ENCODE measurements at regions not wholly inside any gene's neighbourhood (a gene's known extent, or its start where the extent isn't known, plus 50 kb on each side); places are given as distances from the start of the nearest gene placed in this dataset.

DNA sequence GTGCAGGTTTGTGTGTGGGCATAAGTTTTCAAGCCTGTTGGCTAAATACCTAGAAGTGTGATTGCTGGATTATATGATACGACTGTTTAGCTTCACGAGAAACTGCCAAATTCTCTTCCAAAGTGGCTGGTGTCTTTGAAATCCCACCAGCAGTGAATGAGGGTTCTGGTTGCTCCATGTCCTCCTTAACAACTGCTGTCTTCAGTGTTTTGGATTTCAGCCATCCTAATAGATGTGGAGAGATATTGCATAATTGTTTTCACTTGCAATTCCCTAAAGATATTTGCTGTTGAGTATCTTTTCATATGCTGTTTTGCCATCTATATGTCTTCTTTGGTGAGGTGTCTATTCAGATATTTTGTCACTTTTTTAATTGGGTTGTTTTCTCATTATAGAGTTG lies 390.5 kb downstream of the ZNF536 start:
- no peak for DNase-seq (ENCODE audit: low spot score in 2 of 2)
- no peak for TF ChIP-seq CTCF (IDR thresholded peaks at IDR 0.05)
- intact Hi-C loops (cut with DNase I): no loop called here
- Histone ChIP-seq H3K4me3 (no peak overlapping the region), H3K4me1 (no peaks in the 10 kb centered on the region), H3K27me3 (no peaks in the 10 kb centered on the region), H3K36me3 (no peaks in the 10 kb centered on the region), H3K27ac (no peak overlapping the region), H3K9me3 (no peaks in the 10 kb centered on the region)

GRCh38 chr19:30760014-30760413 lies 387.8 kb downstream of the ZNF536 start:
- H3K9me3 ChIP-seq: no peaks in the 10 kb centered on the region
- no peak for DNase-seq (ENCODE audit: low spot score in 2 of 2)
- H3K36me3 ChIP-seq: no peaks in the 10 kb centered on the region
- no peaks in the 10 kb centered on the region for H3K4me1 ChIP-seq
- no peak for TF ChIP-seq CTCF (IDR thresholded peaks at IDR 0.05)
- no peaks in the 10 kb centered on the region for H3K27me3 ChIP-seq
- intact Hi-C loops (cut with DNase I): no loop called here
- H3K4me3 ChIP-seq: no peak overlapping the region
- H3K27ac ChIP-seq: no peak overlapping the region

DNA sequence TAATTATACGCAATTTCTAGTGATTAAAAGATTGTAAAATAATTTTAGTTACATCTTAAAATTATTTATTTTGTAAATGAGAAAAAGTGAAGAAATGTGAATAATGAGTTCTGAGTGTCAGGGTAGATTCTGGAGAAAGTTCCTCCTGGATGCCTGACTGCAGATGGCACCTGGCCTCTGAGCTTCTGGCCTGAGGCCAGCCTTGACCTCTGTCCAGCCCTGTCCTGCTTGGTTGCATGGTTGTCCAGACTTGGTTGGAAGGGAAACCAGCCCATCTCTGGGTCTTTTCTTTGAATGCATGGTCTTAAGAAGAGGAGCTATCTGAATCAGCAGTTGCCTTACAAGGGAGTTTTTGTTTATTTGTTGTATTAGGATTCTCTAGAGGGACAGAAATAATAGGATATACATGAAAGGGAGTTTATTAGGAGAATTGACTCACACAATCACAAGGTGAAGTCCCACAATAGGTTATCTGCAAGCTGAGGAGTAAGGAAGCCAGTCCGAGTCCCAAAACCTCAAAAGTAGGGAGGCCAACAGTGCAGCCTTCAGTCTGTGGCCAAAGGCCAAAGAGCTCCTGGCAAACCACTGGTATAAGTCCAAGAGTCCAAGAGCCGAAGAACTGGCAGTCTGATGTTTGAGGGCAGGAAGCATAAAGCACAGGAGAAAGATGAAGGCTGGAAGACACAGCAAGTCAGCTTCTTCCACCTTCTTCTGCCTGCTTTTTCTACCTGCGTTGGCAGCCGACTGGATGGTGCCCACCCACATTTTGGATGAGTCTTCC lies 385.8 kb downstream of the ZNF536 start:
- intact Hi-C loops (cut with DNase I): no loop called here
- Histone ChIP-seq H3K27ac (no peak overlapping the region), H3K4me3 (no peak overlapping the region), H3K9me3 (no peaks in the 10 kb centered on the region), H3K4me1 (no peaks in the 10 kb centered on the region), H3K36me3 (no peaks in the 10 kb centered on the region), H3K27me3 (no peaks in the 10 kb centered on the region)
- TF ChIP-seq CTCF (IDR thresholded peaks at IDR 0.05): no peak
- no peak for DNase-seq (ENCODE audit: low spot score in 2 of 2)

- TF ChIP-seq CTCF (IDR thresholded peaks at IDR 0.05): no peak
- H3K27me3 ChIP-seq: no peaks in the 10 kb centered on the region
- no peak for DNase-seq (ENCODE audit: low spot score in 2 of 2)
- no peak overlapping the region for H3K27ac ChIP-seq
- H3K36me3 ChIP-seq: no peaks in the 10 kb centered on the region
- H3K4me1 ChIP-seq: no peaks in the 10 kb centered on the region
- H3K9me3 ChIP-seq: no peaks in the 10 kb centered on the region
- intact Hi-C loops (cut with DNase I): no loop called here
- H3K4me3 ChIP-seq: no peak overlapping the region
Measured at GRCh38 chr19:30757104-30757836, 385.1 kb downstream of the ZNF536 start.

GRCh38 chr19:30755581-30755980 lies 383.4 kb downstream of the ZNF536 start:
- intact Hi-C loops (cut with DNase I): no loop called here
- Histone ChIP-seq H3K36me3 (no peaks in the 10 kb centered on the region), H3K4me1 (no peaks in the 10 kb centered on the region), H3K4me3 (no peak overlapping the region), H3K27ac (no peak overlapping the region), H3K9me3 (no peaks in the 10 kb centered on the region), H3K27me3 (no peaks in the 10 kb centered on the region)
- TF ChIP-seq CTCF (IDR thresholded peaks at IDR 0.05): no peak
- DNase-seq (ENCODE audit: low spot score in 2 of 2): no peak

All from ascending aorta (tissue), 2 donors.